GM21619 (cell line): ENCODE measurements at regions not wholly inside any gene's neighbourhood (a gene's known extent, or its start where the extent isn't known, plus 50 kb on each side); places are given as distances from the start of the nearest gene placed in this dataset.

ENCODE experiments used
- ATAC-seq: cut with Tn5 transposase; IDR thresholded peaks from one replicate; pipeline ENCODE4 v1.9.1; 2021; ENCODE audit not compliant: unreplicated experiment

GRCh38 chr4:83172371-83172770 is 57.8 kb upstream of the PLAC8 start:
- no peak for ATAC-seq

- ATAC-seq = no peak
Observed at GRCh38 chr4:83171436-83172039, 57.0 kb upstream of the PLAC8 start.

GRCh38 chr4:83170952-83171399 is 56.4 kb upstream of the PLAC8 start:
- ATAC-seq = no peak
